ENCODE measurements at regions not wholly inside any gene's neighbourhood (a gene's known extent, or its start where the extent isn't known, plus 50 kb on each side); places are given as distances from the start of the nearest gene placed in this dataset.

- H3K9me3 ChIP-seq, result no peaks in the 10 kb centered on the region
- no peak for DNase-seq (ENCODE audit: low spot score in 2 of 2)
- no peak for TF ChIP-seq CTCF (IDR thresholded peaks at IDR 0.05)
- no peaks in the 10 kb centered on the region for H3K27me3 ChIP-seq
- H3K4me3 ChIP-seq, result no peak overlapping the region
- intact Hi-C loops (cut with DNase I), result no loop called here
- no peaks in the 10 kb centered on the region for H3K4me1 ChIP-seq
- H3K27ac ChIP-seq, result no peak overlapping the region
- H3K36me3 ChIP-seq, result no peaks in the 10 kb centered on the region
Observed at GRCh38 chr7:32169228-32169627, 99.0 kb upstream of the PDE1C start.

- H3K27ac ChIP-seq, result no peak overlapping the region
- intact Hi-C loops (cut with DNase I), result no loop called here
Observed at GRCh38 chr7:32167815-32168214, 97.6 kb upstream of the PDE1C start.

GRCh38 chr7:32167256-32167655 is 97.0 kb upstream of the PDE1C start:
- no peaks in the 10 kb centered on the region for H3K27me3 ChIP-seq
- DNase-seq (ENCODE audit: low spot score in 2 of 2), result no peak
- peaks cover 0 to 5% of the 10 kb centered on the region in 2 donors for H3K4me1 ChIP-seq
- intact Hi-C loops (cut with DNase I), result no loop called here
- H3K27ac ChIP-seq, result no peak overlapping the region
- no peaks in the 10 kb centered on the region for H3K9me3 ChIP-seq
- no peaks in the 10 kb centered on the region for H3K36me3 ChIP-seq
- no peak for TF ChIP-seq CTCF (IDR thresholded peaks at IDR 0.05)
- no peak overlapping the region for H3K4me3 ChIP-seq

More at GRCh38 chr7:32167815-32168214, 97.6 kb upstream of the PDE1C start:
- no peaks in the 10 kb centered on the region for H3K4me1 ChIP-seq
- H3K4me3 ChIP-seq, result no peak overlapping the region
- H3K27me3 ChIP-seq, result no peaks in the 10 kb centered on the region
- TF ChIP-seq CTCF (IDR thresholded peaks at IDR 0.05), result no peak
- no peaks in the 10 kb centered on the region for H3K9me3 ChIP-seq
- H3K36me3 ChIP-seq, result no peaks in the 10 kb centered on the region
- DNase-seq (ENCODE audit: low spot score in 2 of 2), result no peak

- peak in 2 of 3 experiments; percentile 20 to 53 for TF ChIP-seq CTCF (IDR thresholded peaks at IDR 0.05)
- H3K27me3 ChIP-seq, result no peaks in the 10 kb centered on the region
- H3K4me1 ChIP-seq, result peaks cover 0 to 12% of the 10 kb centered on the region in 2 donors
- DNase-seq (ENCODE audit: low spot score in 2 of 2), result no peak
- H3K27ac ChIP-seq, result no peak overlapping the region
- H3K4me3 ChIP-seq, result no peak overlapping the region
- no peaks in the 10 kb centered on the region for H3K36me3 ChIP-seq
- intact Hi-C loops (cut with DNase I), result no loop called here
- no peaks in the 10 kb centered on the region for H3K9me3 ChIP-seq
Observed at GRCh38 chr7:32164341-32164996, 94.3 kb upstream of the PDE1C start.

- H3K4me3 ChIP-seq, result no peak overlapping the region
- H3K27me3 ChIP-seq, result no peaks in the 10 kb centered on the region
- no peak for TF ChIP-seq CTCF (IDR thresholded peaks at IDR 0.05)
- intact Hi-C loops (cut with DNase I), result loop anchor here (2.0 kb wide), 1 partner anchor 71 kb away; no protein-coding TSS in a partner anchor
- no peaks in the 10 kb centered on the region for H3K9me3 ChIP-seq
- peaks cover 0 to 12% of the 10 kb centered on the region in 2 donors for H3K4me1 ChIP-seq
- DNase-seq (ENCODE audit: low spot score in 2 of 2), result no peak
- peak overlapping the region; percentile 52 to 78 for H3K27ac ChIP-seq
- H3K36me3 ChIP-seq, result no peaks in the 10 kb centered on the region
Observed at GRCh38 chr7:32163896-32164295, 93.7 kb upstream of the PDE1C start.
